Thyroid gland (tissue), 4 donors: ENCODE measurements at regions not wholly inside any gene's neighbourhood (a gene's known extent, or its start where the extent isn't known, plus 50 kb on each side); places are given as distances from the start of the nearest gene placed in this dataset.

Experiments used
- CTCF ChIP-seq, 6 experiments: fragments of 200-600 bp in 3 of 6; fragments of 450-650 bp in 3 of 6; sonication (generic) in 3 of 6; IDR thresholded peaks; one replicate each; pipeline ENCODE4 v1.5.1; 2016 to 2019; ENCODE audit warnings: antibody characterized with exemption in 6 of 6, mild to moderate bottlenecking in 2 of 6, inconsistent platforms in 1 of 6, moderate library complexity in 1 of 6
- POLR2A ChIP-seq, 2 donors: fragments of 450-650 bp; IDR thresholded peaks; one replicate each; pipeline ENCODE4 v1.6.1; 2017; ENCODE audit warnings: antibody characterized with exemption in 2 of 2, mild to moderate bottlenecking in 2 of 2, moderate library complexity in 1 of 2

- TF ChIP-seq CTCF (IDR thresholded peaks at IDR 0.05): no peak
- no peak for TF ChIP-seq POLR2A (IDR thresholded peaks at IDR 0.05)
These were observed 317.8 kb downstream of the C6orf118 start for GRCh38 chr6:164991573-164991972.
